Naive thymus-derived CD4-positive, alpha-beta T cell (primary cell): ENCODE measurements at regions not wholly inside any gene's neighbourhood (a gene's known extent, or its start where the extent isn't known, plus 50 kb on each side); places are given as distances from the start of the nearest gene placed in this dataset.

Source experiments
- ATAC-seq: fragments of 150-1000 bp; cut with Tn5 transposase; 2 replicates; pipeline ENCODE4 v1.10.0; 2021; ENCODE audit warnings: mild to moderate bottlenecking, moderate library complexity
- CTCF ChIA-PET: fragments of 350-600 bp; sonication (Branson Sonifier 250); formaldehyde crosslinking; loops from one replicate; lab custom pipeline; 2021; ENCODE audit warnings: antibody characterized with exemption; lab: Charles Lee
- POLR2A ChIA-PET: fragments of 350-600 bp; sonication (Branson Sonifier 250); formaldehyde crosslinking; loops from one replicate; lab custom pipeline; 2021; ENCODE audit warnings: antibody characterized with exemption, inconsistent platforms; lab: Charles Lee
- DNase-seq, 9 donors: peaks; one replicate each; pipeline versions ENCODE4 v3.0.0 to v3.0.0-alpha.2; 2020 to 2022; ENCODE audit warnings: mixed read lengths in 1 of 9
- H3K27ac ChIP-seq: one replicate; pipeline ENCODE4 v1.7.0; 2013; ENCODE audit warnings: mild to moderate bottlenecking, low read depth, low read length, moderate library complexity
- H3K27me3 ChIP-seq, 2 donors: one replicate each; pipeline ENCODE4 v1.7.0; 2013; ENCODE audit warnings: low read length in 2 of 2, mild to moderate bottlenecking in 2 of 2, moderate library complexity in 2 of 2; ENCODE audit not compliant: control insufficient read depth in 2 of 2, insufficient read depth in 2 of 2
- H3K36me3 ChIP-seq, 3 experiments: 1 replicate in 2 of 3; 2 replicates in 1 of 3; pipeline ENCODE4 v1.7.0; 2013; ENCODE audit warnings: low read length in 3 of 3, mild to moderate bottlenecking in 3 of 3, moderate library complexity in 1 of 3; ENCODE audit not compliant: insufficient read depth in 3 of 3, control insufficient read depth in 2 of 3
- H3K4me1 ChIP-seq, 2 donors: one replicate each; pipeline ENCODE4 v1.7.0; 2013; ENCODE audit warnings: low read length in 2 of 2, mild to moderate bottlenecking in 2 of 2, moderate library complexity in 1 of 2; ENCODE audit not compliant: control insufficient read depth in 2 of 2, insufficient read depth in 2 of 2
- H3K4me3 ChIP-seq: 2 replicates; pipeline ENCODE4 v1.7.0; 2013; ENCODE audit warnings: mild to moderate bottlenecking, low read length
- H3K9me3 ChIP-seq, 3 experiments: 1 replicate in 2 of 3; 2 replicates in 1 of 3; pipeline ENCODE4 v1.7.0; 2013; ENCODE audit warnings: low read length in 3 of 3; ENCODE audit not compliant: control insufficient read depth in 2 of 3
- H3K27ac Mint-ChIP-seq, 9 donors: one replicate each; pipeline ENCODE4 v1.8.0; 2020 to 2022; ENCODE audit warnings: mixed read lengths in 9 of 9, mild to moderate bottlenecking in 8 of 9, moderate library complexity in 5 of 9, inconsistent platforms in 2 of 9
- H3K27me3 Mint-ChIP-seq, 5 donors: one replicate each; pipeline ENCODE4 v1.8.0; 2021 to 2022; ENCODE audit warnings: mixed read lengths in 5 of 5, mild to moderate bottlenecking in 1 of 5
- H3K36me3 Mint-ChIP-seq, 5 donors: one replicate each; pipeline ENCODE4 v1.8.0; 2020 to 2022; ENCODE audit warnings: mixed read lengths in 5 of 5, mild to moderate bottlenecking in 3 of 5, inconsistent platforms in 1 of 5
- H3K4me1 Mint-ChIP-seq, 7 donors: one replicate each; pipeline ENCODE4 v1.8.0; 2020 to 2022; ENCODE audit warnings: mixed read lengths in 7 of 7, mild to moderate bottlenecking in 3 of 7, inconsistent platforms in 1 of 7
- H3K4me3 Mint-ChIP-seq, 10 donors: one replicate each; pipeline ENCODE4 v1.8.0; 2020 to 2022; ENCODE audit warnings: mild to moderate bottlenecking in 10 of 10, mixed read lengths in 10 of 10, moderate library complexity in 6 of 10, inconsistent platforms in 2 of 10
- H3K9me3 Mint-ChIP-seq, 11 donors: one replicate each; pipeline ENCODE4 v1.8.0; 2020 to 2022; ENCODE audit warnings: mixed read lengths in 11 of 11, mild to moderate bottlenecking in 4 of 11, inconsistent platforms in 1 of 11, moderate library complexity in 1 of 11
- intact Hi-C, 2 donors: fragments of 100-400 bp; cut with micrococcal nuclease; formaldehyde crosslinking; loops; one replicate each; pipeline ENCODE4 v1.15.1; 2023

DNA sequence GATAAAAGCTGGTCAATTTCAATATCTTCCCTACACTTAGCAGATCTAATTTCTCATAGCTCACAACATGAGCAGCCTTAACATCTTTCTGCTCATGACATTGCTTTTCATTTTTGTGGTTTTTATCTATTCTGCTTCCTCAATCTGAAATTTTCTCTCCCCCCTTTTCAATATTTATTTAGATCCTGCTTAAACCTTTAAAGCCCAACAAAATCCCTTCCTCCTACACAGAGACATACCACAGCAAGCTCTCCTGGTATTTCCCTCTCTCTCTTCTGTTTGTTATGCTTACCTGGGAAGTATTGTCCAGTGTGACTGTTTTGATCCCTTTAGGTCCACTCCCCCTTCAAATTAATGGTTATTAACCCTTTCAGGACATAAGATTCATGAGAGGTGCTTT, 582.5 kb downstream of the RFPL4B start:
- no peaks in the 10 kb centered on the region for H3K36me3 Mint-ChIP-seq
- Histone ChIP-seq H3K9me3 (no peaks in the 10 kb centered on the region), H3K4me1 (no peaks in the 10 kb centered on the region), H3K27me3 (no peaks in the 10 kb centered on the region), H3K27ac (no peak overlapping the region), H3K4me3 (no peak overlapping the region), H3K36me3 (no peaks in the 10 kb centered on the region)
- ChIA-PET POLR2A (no interaction called here), CTCF (no interaction called here)
- intact Hi-C loops = no loop called here
- DNase-seq (no peak), ATAC-seq (no peak)
- H3K27ac Mint-ChIP-seq = no peak overlapping the region
- H3K9me3 Mint-ChIP-seq = peaks cover 0 to 7% (median 0%) of the 10 kb centered on the region in 11 donors
- H3K4me3 Mint-ChIP-seq = no peak overlapping the region
- H3K4me1 Mint-ChIP-seq = no peaks in the 10 kb centered on the region
- no peaks in the 10 kb centered on the region for H3K27me3 Mint-ChIP-seq

DNA sequence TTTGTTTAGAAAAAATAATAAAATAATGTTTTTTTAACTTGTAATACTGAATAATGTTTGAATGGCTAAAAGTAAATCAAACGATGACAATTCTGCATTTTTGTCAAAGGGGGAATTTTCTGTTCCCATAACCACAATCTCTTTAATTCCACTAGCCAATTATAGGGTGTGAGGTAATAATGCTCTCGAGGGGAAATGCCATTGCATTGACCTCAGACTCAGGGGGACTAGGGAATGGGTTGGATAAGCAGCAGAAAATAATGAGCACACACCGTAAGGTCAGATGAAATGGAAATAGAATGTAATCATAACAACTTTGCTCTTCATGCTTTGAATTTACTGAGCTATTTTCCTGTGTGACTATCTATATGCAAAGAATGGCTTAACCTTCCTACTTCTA, 584.7 kb downstream of the RFPL4B start:
- ATAC-seq (no peak), DNase-seq (no peak)
- Mint-ChIP-seq H3K27ac (no peak overlapping the region), H3K27me3 (no peaks in the 10 kb centered on the region), H3K9me3 (peaks cover 0 to 7% (median 0%) of the 10 kb centered on the region in 11 donors), H3K4me3 (no peak overlapping the region), H3K4me1 (no peaks in the 10 kb centered on the region), H3K36me3 (no peaks in the 10 kb centered on the region)
- intact Hi-C loops = no loop called here
- Histone ChIP-seq H3K36me3 (no peaks in the 10 kb centered on the region), H3K4me1 (no peaks in the 10 kb centered on the region), H3K4me3 (no peak overlapping the region), H3K9me3 (no peaks in the 10 kb centered on the region), H3K27me3 (no peaks in the 10 kb centered on the region), H3K27ac (no peak overlapping the region)
- POLR2A ChIA-PET = no interaction called here
- CTCF ChIA-PET = no interaction called here

DNA sequence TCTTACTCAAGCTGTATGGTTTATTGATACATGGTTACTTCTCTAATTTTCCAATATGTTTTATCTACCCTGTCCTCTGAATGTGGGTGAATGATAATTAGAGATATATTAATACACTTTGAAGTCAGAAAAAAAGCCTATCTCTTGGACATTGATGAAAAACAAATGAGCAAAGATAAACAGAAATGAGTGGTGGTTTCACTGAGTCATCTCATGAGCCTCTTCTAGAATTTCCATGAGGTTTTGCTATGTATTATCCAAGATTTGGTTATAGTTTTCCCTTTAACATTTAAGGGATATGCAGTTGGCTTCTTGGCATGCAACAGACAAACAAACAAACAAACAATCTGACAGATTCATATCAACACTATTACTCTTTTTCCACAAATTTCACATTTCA, 586.8 kb downstream of the RFPL4B start:
- peaks cover 0 to 7% (median 0%) of the 10 kb centered on the region in 11 donors for H3K9me3 Mint-ChIP-seq
- ChIA-PET CTCF (no interaction called here), POLR2A (no interaction called here)
- intact Hi-C loops = no loop called here
- ATAC-seq (no peak), DNase-seq (no peak)
- H3K36me3 Mint-ChIP-seq = no peaks in the 10 kb centered on the region
- H3K27me3 Mint-ChIP-seq = no peaks in the 10 kb centered on the region
- no peaks in the 10 kb centered on the region for H3K4me1 Mint-ChIP-seq
- H3K27ac ChIP-seq = no peak overlapping the region
- H3K4me1 ChIP-seq = no peaks in the 10 kb centered on the region
- no peaks in the 10 kb centered on the region for H3K27me3 ChIP-seq
- H3K4me3 ChIP-seq = no peak overlapping the region
- no peaks in the 10 kb centered on the region for H3K9me3 ChIP-seq
- H3K4me3 Mint-ChIP-seq = no peak overlapping the region
- no peak overlapping the region for H3K27ac Mint-ChIP-seq
- H3K36me3 ChIP-seq = no peaks in the 10 kb centered on the region

DNA sequence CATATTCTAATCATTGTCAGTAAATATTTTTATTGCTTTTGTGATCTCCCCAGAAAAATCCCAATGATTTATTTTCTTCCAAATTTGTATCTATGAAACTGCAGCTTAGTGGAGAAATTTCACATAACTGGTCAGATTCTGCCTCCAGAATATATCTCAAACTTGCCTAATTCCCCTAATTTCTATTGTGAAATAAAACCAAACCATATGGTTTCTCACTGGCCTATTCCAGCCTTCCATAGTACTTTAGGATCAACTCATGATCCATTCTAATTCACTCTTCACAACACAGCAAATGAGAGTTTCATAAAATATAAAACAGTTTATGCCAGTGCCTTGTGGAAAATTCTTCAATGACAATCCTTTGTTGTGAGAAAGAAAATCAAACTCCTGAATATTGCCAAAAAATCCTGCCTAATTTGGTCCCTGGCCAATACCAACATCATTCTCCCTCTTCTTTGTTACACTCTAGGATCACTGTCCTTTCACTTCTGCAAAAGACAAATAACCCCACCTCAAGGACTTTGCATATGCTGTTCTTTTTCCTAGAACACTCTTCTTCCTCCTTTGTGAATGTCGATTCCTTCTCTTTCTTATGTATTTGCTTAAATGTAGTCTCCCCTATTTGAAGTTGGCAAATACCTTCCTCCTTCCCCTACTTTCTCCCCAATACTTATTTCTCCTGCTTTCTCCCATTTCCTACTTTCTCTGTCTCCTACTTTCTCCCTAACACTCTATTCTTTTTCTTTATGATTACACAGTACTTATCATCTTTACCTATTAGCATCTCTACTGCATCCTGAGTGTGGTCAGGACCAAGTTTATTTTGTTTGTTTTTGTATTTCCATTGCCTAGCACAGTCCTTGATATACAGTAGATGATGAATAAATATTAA, 587.5 kb downstream of the RFPL4B start:
- no peak for DNase-seq
- H3K9me3 Mint-ChIP-seq = peaks cover 0 to 7% (median 0%) of the 10 kb centered on the region in 11 donors

DNA sequence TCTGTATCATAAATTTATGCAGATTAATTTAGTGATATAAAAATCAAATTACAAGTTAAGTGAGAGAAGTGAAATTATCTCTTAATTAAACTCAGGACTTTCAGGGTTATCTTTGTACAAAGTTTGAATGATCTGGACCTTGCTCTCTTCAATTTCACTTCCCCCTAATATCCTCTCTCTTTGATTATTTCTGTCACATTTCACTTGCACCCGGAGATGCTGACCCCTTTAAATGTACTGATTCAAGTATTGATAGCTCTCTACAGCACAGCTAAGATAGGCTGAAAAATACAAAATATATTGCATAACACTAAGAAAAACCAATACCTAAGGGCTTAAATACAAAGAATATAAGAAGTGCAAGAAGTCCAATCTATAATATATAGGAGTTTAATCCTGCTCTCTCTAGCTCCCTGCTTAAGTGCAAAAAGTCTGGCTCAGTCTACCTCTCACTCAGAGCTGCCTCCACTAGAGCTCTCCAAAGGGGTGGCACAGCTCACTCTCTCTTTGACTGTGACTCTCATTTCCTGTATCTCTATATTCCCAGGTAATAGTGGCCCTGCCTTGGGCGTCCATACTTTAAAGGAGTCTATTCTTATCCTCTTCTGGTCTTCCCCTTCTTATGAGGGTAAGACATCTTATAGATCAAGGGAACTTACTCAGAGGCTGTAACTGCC, 588.4 kb downstream of the RFPL4B start:
- CTCF ChIA-PET = no interaction called here
- no peaks in the 10 kb centered on the region for H3K36me3 ChIP-seq
- no peak overlapping the region for H3K27ac ChIP-seq
- H3K4me1 ChIP-seq = no peaks in the 10 kb centered on the region
- POLR2A ChIA-PET = no interaction called here
- no peak overlapping the region for H3K4me3 ChIP-seq
- peak; percentile 6 for ATAC-seq
- Mint-ChIP-seq H3K27ac (no peak overlapping the region), H3K36me3 (no peaks in the 10 kb centered on the region), H3K4me3 (no peak overlapping the region), H3K27me3 (no peaks in the 10 kb centered on the region), H3K9me3 (peaks cover 0 to 7% (median 0%) of the 10 kb centered on the region in 11 donors), H3K4me1 (no peaks in the 10 kb centered on the region)
- H3K27me3 ChIP-seq = no peaks in the 10 kb centered on the region
- DNase-seq = no peak
- intact Hi-C loops = no loop called here
- no peaks in the 10 kb centered on the region for H3K9me3 ChIP-seq

More for the DNA sequence above, 587.5 kb downstream of the RFPL4B start:
- Histone ChIP-seq H3K9me3 (no peaks in the 10 kb centered on the region), H3K27me3 (no peaks in the 10 kb centered on the region), H3K4me1 (no peaks in the 10 kb centered on the region), H3K4me3 (no peak overlapping the region), H3K27ac (no peak overlapping the region), H3K36me3 (no peaks in the 10 kb centered on the region)
- ChIA-PET POLR2A (no interaction called here), CTCF (no interaction called here)
- ATAC-seq = no peak
- intact Hi-C loops = no loop called here
- Mint-ChIP-seq H3K4me1 (no peaks in the 10 kb centered on the region), H3K4me3 (no peak overlapping the region), H3K36me3 (no peaks in the 10 kb centered on the region), H3K27me3 (no peaks in the 10 kb centered on the region), H3K27ac (no peak overlapping the region)

DNA sequence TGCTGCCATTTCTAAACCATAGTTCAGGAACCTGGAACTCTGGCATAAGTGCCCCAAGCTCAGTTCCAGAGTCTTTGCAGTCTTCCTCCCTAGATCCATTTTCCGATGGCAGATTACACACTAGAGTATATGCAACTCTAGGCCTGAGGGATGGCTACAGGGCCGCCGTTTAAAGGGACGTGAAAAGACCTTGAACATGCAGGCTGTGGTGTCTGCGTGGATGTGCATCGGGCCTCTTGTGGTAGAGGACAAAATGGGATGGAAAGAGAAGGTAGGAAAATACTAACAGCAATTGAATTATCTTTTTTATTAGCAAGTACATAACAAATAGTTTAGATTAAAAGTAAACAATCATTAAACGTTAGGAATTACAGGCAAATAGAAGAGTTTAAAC, 588.9 kb downstream of the RFPL4B start:
- H3K27ac Mint-ChIP-seq = no peak overlapping the region
- H3K27me3 Mint-ChIP-seq = no peaks in the 10 kb centered on the region
- Histone ChIP-seq H3K27ac (no peak overlapping the region), H3K4me1 (no peaks in the 10 kb centered on the region), H3K36me3 (no peaks in the 10 kb centered on the region), H3K9me3 (no peaks in the 10 kb centered on the region), H3K27me3 (no peaks in the 10 kb centered on the region), H3K4me3 (no peak overlapping the region)
- DNase-seq (no peak), ATAC-seq (no peak)
- no peaks in the 10 kb centered on the region for H3K4me1 Mint-ChIP-seq
- ChIA-PET CTCF (no interaction called here), POLR2A (no interaction called here)
- no peak overlapping the region for H3K4me3 Mint-ChIP-seq
- H3K36me3 Mint-ChIP-seq = no peaks in the 10 kb centered on the region
- intact Hi-C loops = no loop called here
- H3K9me3 Mint-ChIP-seq = peaks cover 0 to 7% (median 0%) of the 10 kb centered on the region in 11 donors

DNA sequence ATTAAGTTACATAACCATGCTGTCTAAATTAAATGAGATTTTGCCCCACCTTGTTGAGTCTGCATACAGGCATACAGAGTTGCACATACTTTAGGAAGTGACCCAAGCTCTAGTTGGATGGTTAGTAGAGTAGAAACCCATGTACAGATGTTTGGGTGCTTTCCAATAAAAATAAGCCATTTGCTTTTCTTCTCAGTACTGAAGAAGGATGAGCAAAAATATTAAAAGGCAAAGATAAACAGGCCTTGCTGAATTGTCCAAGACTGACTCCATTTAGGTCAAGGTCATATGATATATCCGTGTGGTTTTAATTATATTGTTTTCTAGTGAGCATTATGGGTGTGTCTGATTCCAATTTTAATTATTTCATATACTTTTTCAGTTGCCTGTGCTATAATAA, 589.4 kb downstream of the RFPL4B start:
- Mint-ChIP-seq H3K4me3 (no peak overlapping the region), H3K36me3 (no peaks in the 10 kb centered on the region), H3K27me3 (no peaks in the 10 kb centered on the region), H3K27ac (no peak overlapping the region), H3K9me3 (peaks cover 0 to 7% (median 0%) of the 10 kb centered on the region in 11 donors), H3K4me1 (no peaks in the 10 kb centered on the region)
- Histone ChIP-seq H3K27ac (no peak overlapping the region), H3K36me3 (no peaks in the 10 kb centered on the region), H3K9me3 (no peaks in the 10 kb centered on the region), H3K4me1 (no peaks in the 10 kb centered on the region), H3K4me3 (no peak overlapping the region), H3K27me3 (no peaks in the 10 kb centered on the region)
- ATAC-seq (no peak), DNase-seq (no peak)
- intact Hi-C loops = no loop called here
- ChIA-PET POLR2A (no interaction called here), CTCF (no interaction called here)
